GM23248 (cell line): ENCODE measurements at regions not wholly inside any gene's neighbourhood (a gene's known extent, or its start where the extent isn't known, plus 50 kb on each side); places are given as distances from the start of the nearest gene placed in this dataset.

ENCODE experiments used
- EZH2 ChIP-seq: fragments of 200-600 bp; sonication (generic); IDR thresholded peaks from 2 replicates; pipeline ENCODE4 v1.6.1; 2018; ENCODE audit warnings: antibody characterized with exemption, mild to moderate bottlenecking; ENCODE audit not compliant: insufficient read depth, poor library complexity, severe bottlenecking
- EZH2phosphoT487 ChIP-seq: fragments of 200-600 bp; sonication (generic); IDR thresholded peaks from 2 replicates; pipeline ENCODE4 v1.6.1; 2018; ENCODE audit warnings: antibody characterized with exemption, moderate library complexity, mild to moderate bottlenecking, low read depth; ENCODE audit not compliant: insufficient read depth

GRCh38 chr19:27718234-27718633 is 1494.7 kb downstream of the UQCRFS1 start:
- no peak for TF ChIP-seq EZH2
- no peak for TF ChIP-seq EZH2phosphoT487
